HEK293 (cell line): ENCODE measurements at regions not wholly inside any gene's neighbourhood (a gene's known extent, or its start where the extent isn't known, plus 50 kb on each side); places are given as distances from the start of the nearest gene placed in this dataset.

Experiments used
- CTCF ChIA-PET: fragments of 350-600 bp; formaldehyde crosslinking; extraction: SDS; loops from one replicate; lab custom pipeline; 2021; ENCODE audit warnings: antibody characterized with exemption; lab: Yijun Ruan, JAX
- POLR2A ChIA-PET: fragments of 300-600 bp; formaldehyde crosslinking; extraction: SDS; loops from one replicate; lab custom pipeline; 2020; ENCODE audit warnings: antibody characterized with exemption, inconsistent platforms; lab: Yijun Ruan, JAX
- H3K27ac ChIP-seq: fragments of 200-500 bp; sonication (Bioruptor generic); 2 replicates; pipeline ENCODE4 v1.5.1; 2014; ENCODE audit warnings: low read depth, low read length, control low read depth, inconsistent platforms; ENCODE audit errors: extremely low read depth
- H3K36me3 ChIP-seq, 2 experiments: fragments of 200-500 bp in 1 of 2; sonication (Bioruptor generic) in 1 of 2; 1 replicate in 1 of 2; 2 replicates in 1 of 2; pipeline ENCODE4 v1.5.1; 2014 to 2017; ENCODE audit warnings: inconsistent platforms in 2 of 2, low read length in 2 of 2; ENCODE audit not compliant: control insufficient read depth in 2 of 2, insufficient read depth in 1 of 2
- H3K4me1 ChIP-seq: fragments of 200-500 bp; sonication (Bioruptor generic); 2 replicates; pipeline ENCODE4 v1.5.1; 2014; ENCODE audit warnings: mild to moderate bottlenecking, low read length, inconsistent platforms; ENCODE audit not compliant: control insufficient read depth, insufficient read depth
- H3K4me3 ChIP-seq: 2 replicates; pipeline ENCODE4 v1.5.1; 2011; ENCODE audit warnings: low read depth, mild to moderate bottlenecking, control low read depth, low read length, moderate library complexity
- H3K9me3 ChIP-seq: fragments of 200-500 bp; sonication (Bioruptor generic); 2 replicates; pipeline ENCODE4 v1.5.1; 2014; ENCODE audit warnings: low read depth, low read length, inconsistent platforms; ENCODE audit not compliant: control insufficient read depth, insufficient read depth
- EGR2 ChIP-seq: fragments of 450-650 bp; formaldehyde crosslinking; IDR thresholded peaks from 2 replicates; pipeline ENCODE4 v1.5.1; 2016; ENCODE audit warnings: low read depth, missing biosample characterization, missing genetic modification characterization
- GLI4 ChIP-seq: fragments of 450-650 bp; formaldehyde crosslinking; IDR thresholded peaks from 2 replicates; pipeline ENCODE4 v1.5.1; 2016; ENCODE audit warnings: missing biosample characterization, missing genetic modification characterization
- SCRT2 ChIP-seq: fragments of 450-650 bp; formaldehyde crosslinking; IDR thresholded peaks from 2 replicates; pipeline ENCODE4 v1.5.1; 2016; ENCODE audit warnings: missing biosample characterization, missing genetic modification characterization
- SP2 ChIP-seq: fragments of 450-650 bp; formaldehyde crosslinking; IDR thresholded peaks from 2 replicates; pipeline ENCODE4 v1.5.1; 2016; ENCODE audit warnings: missing biosample characterization, missing genetic modification characterization
- ZFHX2 ChIP-seq: fragments of 450-650 bp; formaldehyde crosslinking; conservative IDR thresholded peaks from 2 replicates; pipeline ENCODE4 v1.5.1; 2016; ENCODE audit warnings: missing biosample characterization, missing genetic modification characterization
- ZNF121 ChIP-seq: fragments of 450-650 bp; formaldehyde crosslinking; IDR thresholded peaks from 2 replicates; pipeline ENCODE4 v1.5.1; 2016; ENCODE audit warnings: missing biosample characterization, missing genetic modification characterization
- ZNF175 ChIP-seq: fragments of 450-650 bp; formaldehyde crosslinking; IDR thresholded peaks from 2 replicates; pipeline ENCODE4 v1.5.1; 2016; ENCODE audit warnings: missing biosample characterization, missing genetic modification characterization
- ZNF211 ChIP-seq: fragments of 450-650 bp; formaldehyde crosslinking; IDR thresholded peaks from 2 replicates; pipeline ENCODE4 v1.5.1; 2016; ENCODE audit warnings: low read depth, missing biosample characterization, missing genetic modification characterization
- ZNF221 ChIP-seq: fragments of 450-650 bp; formaldehyde crosslinking; IDR thresholded peaks from 2 replicates; pipeline ENCODE4 v1.5.1; 2017; ENCODE audit warnings: missing biosample characterization, missing genetic modification characterization, borderline replicate concordance
- ZNF239 ChIP-seq: fragments of 450-650 bp; formaldehyde crosslinking; IDR thresholded peaks from 2 replicates; pipeline ENCODE4 v1.5.1; 2016; ENCODE audit warnings: missing biosample characterization, missing genetic modification characterization
- ZNF394 ChIP-seq: fragments of 450-650 bp; formaldehyde crosslinking; IDR thresholded peaks from 2 replicates; pipeline ENCODE4 v1.5.1; 2016; ENCODE audit warnings: missing biosample characterization, missing genetic modification characterization, mild to moderate bottlenecking, moderate library complexity, borderline replicate concordance
- ZNF404 ChIP-seq: fragments of 450-650 bp; formaldehyde crosslinking; IDR thresholded peaks from 2 replicates; pipeline ENCODE4 v1.5.1; 2017; ENCODE audit warnings: missing biosample characterization, missing genetic modification characterization
- ZNF433 ChIP-seq: fragments of 450-650 bp; formaldehyde crosslinking; IDR thresholded peaks from 2 replicates; pipeline ENCODE4 v1.5.1; 2016; ENCODE audit warnings: missing biosample characterization, missing genetic modification characterization, low read depth
- ZNF529 ChIP-seq: fragments of 450-650 bp; formaldehyde crosslinking; IDR thresholded peaks from 2 replicates; pipeline ENCODE4 v1.5.1; 2017; ENCODE audit warnings: missing genetic modification characterization, missing biosample characterization; ENCODE audit not compliant: insufficient replicate concordance
- ZNF596 ChIP-seq: fragments of 450-650 bp; IDR thresholded peaks from 2 replicates; pipeline ENCODE4 v1.5.0; 2018; ENCODE audit warnings: missing biosample characterization, mild to moderate bottlenecking, missing genetic modification characterization, moderate library complexity
- ZNF701 ChIP-seq: fragments of 450-650 bp; formaldehyde crosslinking; IDR thresholded peaks from 2 replicates; pipeline ENCODE4 v1.5.1; 2016; ENCODE audit warnings: missing biosample characterization, missing genetic modification characterization
- ZNF747 ChIP-seq: fragments of 450-650 bp; formaldehyde crosslinking; IDR thresholded peaks from 2 replicates; pipeline ENCODE4 v1.5.1; 2016; ENCODE audit warnings: missing biosample characterization, missing genetic modification characterization
- TF ChIP-seq, protein P1 (sequence below): fragments of 450-650 bp; IDR thresholded peaks from 2 replicates; pipeline ENCODE4 v1.5.1; 2018; ENCODE audit warnings: missing biosample characterization, mild to moderate bottlenecking, missing genetic modification characterization
- TF ChIP-seq, protein P2 (sequence below): fragments of 450-650 bp; formaldehyde crosslinking; IDR thresholded peaks from 2 replicates; pipeline ENCODE4 v1.5.1; 2016; ENCODE audit warnings: missing biosample characterization, missing genetic modification characterization
- TF ChIP-seq, protein P3 (sequence below): fragments of 450-650 bp; formaldehyde crosslinking; IDR thresholded peaks from 2 replicates; pipeline ENCODE4 v1.5.1; 2016; ENCODE audit warnings: missing biosample characterization, missing genetic modification characterization
- TF ChIP-seq, protein P4 (sequence below): fragments of 450-650 bp; formaldehyde crosslinking; IDR thresholded peaks from 2 replicates; pipeline ENCODE4 v1.5.1; 2017; ENCODE audit warnings: missing biosample characterization, mild to moderate bottlenecking, missing genetic modification characterization, moderate library complexity

DNA sequence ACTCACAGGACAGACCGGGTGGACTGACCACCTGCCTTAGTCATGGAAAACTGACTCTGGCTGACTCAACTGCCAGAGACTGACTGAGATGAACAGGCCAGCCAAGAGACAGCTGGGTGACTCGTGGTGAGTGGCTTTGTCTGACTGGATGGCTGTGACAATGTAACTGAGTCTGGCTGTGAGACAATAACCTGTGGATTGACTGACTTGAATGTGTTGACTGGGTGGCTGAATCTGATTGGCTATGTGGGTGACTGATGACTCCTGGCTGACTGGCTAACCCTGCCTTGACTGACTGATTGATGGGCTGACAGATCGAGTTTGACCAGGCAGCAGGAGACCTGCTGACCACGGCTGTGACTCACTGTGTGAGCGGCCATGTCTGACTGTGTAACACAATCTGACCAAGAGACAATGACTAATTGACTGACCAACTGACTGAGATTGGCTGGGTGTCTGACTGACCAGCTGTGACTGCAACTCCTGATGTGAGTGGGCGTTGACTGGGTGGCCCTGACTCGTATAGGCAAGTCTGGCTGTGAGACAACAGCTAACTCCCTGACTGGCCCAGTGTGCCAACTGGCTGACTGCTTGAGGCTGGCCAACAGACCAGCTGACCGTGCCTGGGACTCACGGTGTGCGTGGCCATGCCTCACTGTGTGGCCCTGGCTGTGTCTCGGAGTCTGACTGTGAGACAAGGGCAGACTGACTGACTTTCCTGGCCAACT lies 509.1 kb downstream of the SHQ1 start (continued):
- TF ChIP-seq SCRT2 (tag by site-specific recombination) (peak; percentile 80), SP2 (tag by site-specific recombination) (peak; percentile 46)
- TF ChIP-seq, all 188 proteins: peak for 6

DNA sequence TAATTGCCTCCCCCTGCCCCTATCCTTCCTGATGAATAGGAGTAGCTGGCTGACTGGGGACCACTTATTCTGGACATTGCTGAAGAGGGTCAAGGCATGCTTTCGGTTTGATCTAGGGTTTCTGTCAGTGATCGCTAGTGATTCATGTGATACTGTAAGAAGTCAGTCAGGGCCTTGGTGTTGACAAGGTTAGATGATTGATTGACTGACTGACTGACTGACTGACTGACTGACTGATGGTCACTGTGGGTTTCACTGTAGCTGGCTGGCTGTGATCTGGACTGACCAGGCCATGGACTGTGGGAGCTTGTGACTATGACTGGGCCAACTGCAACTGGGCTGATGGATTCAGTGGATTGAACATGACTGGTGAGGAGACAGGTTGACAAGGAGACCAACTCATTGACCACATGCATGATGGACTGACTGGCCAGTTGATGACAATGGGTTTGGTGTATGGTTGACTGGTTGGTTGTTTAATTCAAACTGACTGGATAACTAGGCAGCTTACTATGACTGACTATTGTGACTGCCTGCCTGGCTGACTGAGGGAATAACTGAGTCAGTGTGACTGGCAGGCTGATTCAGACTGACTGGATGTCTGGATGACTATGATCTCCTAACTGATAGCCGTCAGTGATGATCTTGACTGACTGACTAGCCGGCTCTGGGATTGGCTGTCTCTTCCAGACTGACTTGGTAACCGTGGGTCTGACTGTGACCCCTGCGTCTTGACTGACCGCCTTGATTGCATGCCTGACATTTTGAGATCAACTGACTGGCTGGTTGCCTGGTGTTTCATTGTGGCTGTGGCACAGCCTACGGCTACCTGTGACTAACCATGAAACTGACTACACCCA lies 509.9 kb downstream of the SHQ1 start:
- TF ChIP-seq ZNF221 (tag by site-specific recombination) (no peak), ZNF175 (no peak), ZNF394 (tag by site-specific recombination) (0 out of 2 replicates have a peak, but pooled peaks have one; percentile 28), ZNF404 (no peak)
- TF ChIP-seq, protein P1, sequence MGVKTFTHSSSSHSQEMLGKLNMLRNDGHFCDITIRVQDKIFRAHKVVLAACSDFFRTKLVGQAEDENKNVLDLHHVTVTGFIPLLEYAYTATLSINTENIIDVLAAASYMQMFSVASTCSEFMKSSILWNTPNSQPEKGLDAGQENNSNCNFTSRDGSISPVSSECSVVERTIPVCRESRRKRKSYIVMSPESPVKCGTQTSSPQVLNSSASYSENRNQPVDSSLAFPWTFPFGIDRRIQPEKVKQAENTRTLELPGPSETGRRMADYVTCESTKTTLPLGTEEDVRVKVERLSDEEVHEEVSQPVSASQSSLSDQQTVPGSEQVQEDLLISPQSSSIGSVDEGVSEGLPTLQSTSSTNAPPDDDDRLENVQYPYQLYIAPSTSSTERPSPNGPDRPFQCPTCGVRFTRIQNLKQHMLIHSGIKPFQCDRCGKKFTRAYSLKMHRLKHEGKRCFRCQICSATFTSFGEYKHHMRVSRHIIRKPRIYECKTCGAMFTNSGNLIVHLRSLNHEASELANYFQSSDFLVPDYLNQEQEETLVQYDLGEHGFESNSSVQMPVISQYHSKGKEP (tag by site-specific recombination), result no peak
- no peaks in the 10 kb centered on the region for H3K36me3 ChIP-seq
- no peaks in the 10 kb centered on the region for H3K4me1 ChIP-seq
- no peak overlapping the region for H3K27ac ChIP-seq
- CTCF ChIA-PET, result no interaction called here
- no peaks in the 10 kb centered on the region for H3K9me3 ChIP-seq
- POLR2A ChIA-PET, result interaction anchor here (0.6 kb wide), 1 partner anchor 78 kb away, joined by 4 read pairs; no protein-coding TSS in a partner anchor
- no peak overlapping the region for H3K4me3 ChIP-seq

DNA sequence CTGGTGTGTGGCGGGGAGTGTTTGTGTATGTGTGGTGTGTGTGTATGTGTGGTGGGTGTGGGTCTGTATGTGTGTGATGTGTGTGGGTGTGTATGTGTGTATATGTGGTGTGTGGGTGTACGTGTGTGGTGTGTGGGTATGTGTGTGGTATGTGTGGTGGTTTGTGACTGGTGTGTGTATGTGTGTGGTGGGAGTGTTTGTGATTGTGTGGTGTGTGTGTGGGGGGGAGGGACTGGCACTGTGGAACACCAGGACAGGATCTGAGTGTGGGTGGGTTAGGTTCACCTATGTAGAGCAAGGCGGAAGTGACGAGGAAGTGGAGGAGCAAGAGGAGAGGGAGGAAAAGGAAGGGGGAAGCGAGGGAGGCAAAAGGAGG lies 510.8 kb downstream of the SHQ1 start:
- Histone ChIP-seq H3K4me3 (no peak overlapping the region), H3K36me3 (no peaks in the 10 kb centered on the region), H3K9me3 (no peaks in the 10 kb centered on the region), H3K27ac (no peak overlapping the region), H3K4me1 (no peaks in the 10 kb centered on the region)
- ChIA-PET CTCF (interaction anchor here (0.6 kb wide), 1 partner anchor 8 kb away, joined by 4 read pairs; no protein-coding TSS in a partner anchor), POLR2A (no interaction called here)
- TF ChIP-seq ZNF121 (tag by site-specific recombination), result no peak
- TF ChIP-seq, protein P2, sequence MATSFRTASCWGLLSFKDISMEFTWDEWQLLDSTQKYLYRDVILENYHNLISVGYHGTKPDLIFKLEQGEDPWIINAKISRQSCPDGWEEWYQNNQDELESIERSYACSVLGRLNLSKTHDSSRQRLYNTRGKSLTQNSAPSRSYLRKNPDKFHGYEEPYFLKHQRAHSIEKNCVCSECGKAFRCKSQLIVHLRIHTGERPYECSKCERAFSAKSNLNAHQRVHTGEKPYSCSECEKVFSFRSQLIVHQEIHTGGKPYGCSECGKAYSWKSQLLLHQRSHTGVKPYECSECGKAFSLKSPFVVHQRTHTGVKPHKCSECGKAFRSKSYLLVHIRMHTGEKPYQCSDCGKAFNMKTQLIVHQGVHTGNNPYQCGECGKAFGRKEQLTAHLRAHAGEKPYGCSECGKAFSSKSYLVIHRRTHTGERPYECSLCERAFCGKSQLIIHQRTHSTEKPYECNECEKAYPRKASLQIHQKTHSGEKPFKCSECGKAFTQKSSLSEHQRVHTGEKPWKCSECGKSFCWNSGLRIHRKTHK (tag by site-specific recombination), result no peak
- peak; percentile 82; the same call in 1 of the 2 replicates for TF ChIP-seq EGR2 (tag by site-specific recombination)
- TF ChIP-seq ZNF596 (tag by site-specific recombination), result no peak
- TF ChIP-seq ZNF747, result no peak
- TF ChIP-seq ZFHX2 (tag by site-specific recombination), result peak; percentile 88

DNA sequence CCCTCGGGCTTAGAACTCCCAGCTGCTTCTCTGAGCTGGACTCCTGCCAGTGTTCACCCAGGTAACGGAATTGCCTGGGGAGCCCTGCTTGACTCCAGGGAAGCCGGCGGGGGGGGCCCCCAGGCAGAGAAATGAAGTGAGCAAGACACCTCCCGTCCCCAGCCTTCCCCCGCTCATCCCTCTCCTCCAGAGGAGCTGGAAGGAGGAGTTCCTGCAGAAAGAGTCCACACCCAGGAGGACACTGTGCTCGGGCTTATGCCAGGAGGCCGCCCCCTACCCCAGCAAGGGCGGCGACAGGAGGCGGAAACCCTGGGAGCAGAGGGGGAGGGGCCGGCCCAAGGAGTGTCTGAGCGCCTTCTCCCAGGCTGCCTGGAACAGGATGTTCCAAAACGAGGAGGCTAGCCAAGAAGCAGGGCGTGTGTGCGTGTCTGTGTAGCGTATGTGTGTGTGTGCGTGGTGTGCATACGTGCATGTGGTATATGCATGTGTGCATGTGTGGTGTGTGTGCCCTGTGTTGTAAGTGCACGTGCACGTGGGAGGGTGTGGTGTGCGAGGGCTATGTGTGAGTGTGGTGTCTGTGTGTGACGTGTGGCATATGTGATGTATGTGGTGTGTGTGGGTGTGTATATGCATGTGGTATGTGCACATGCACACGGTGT lies 511.3 kb downstream of the SHQ1 start:
- Histone ChIP-seq H3K4me3 (no peak overlapping the region), H3K36me3 (no peaks in the 10 kb centered on the region), H3K9me3 (no peaks in the 10 kb centered on the region), H3K27ac (no peak overlapping the region), H3K4me1 (no peaks in the 10 kb centered on the region)
- POLR2A ChIA-PET, result no interaction called here
- CTCF ChIA-PET, result interaction anchor here (0.5 to 0.9 kb wide), 3 partner anchors 8 to 55 kb away, joined by 3 to 4 read pairs (median 4); no protein-coding TSS in a partner anchor
- TF ChIP-seq ZNF211 (tag by site-specific recombination), result no peak
- no peak for TF ChIP-seq ZNF433 (tag by site-specific recombination)
- TF ChIP-seq, protein P3, sequence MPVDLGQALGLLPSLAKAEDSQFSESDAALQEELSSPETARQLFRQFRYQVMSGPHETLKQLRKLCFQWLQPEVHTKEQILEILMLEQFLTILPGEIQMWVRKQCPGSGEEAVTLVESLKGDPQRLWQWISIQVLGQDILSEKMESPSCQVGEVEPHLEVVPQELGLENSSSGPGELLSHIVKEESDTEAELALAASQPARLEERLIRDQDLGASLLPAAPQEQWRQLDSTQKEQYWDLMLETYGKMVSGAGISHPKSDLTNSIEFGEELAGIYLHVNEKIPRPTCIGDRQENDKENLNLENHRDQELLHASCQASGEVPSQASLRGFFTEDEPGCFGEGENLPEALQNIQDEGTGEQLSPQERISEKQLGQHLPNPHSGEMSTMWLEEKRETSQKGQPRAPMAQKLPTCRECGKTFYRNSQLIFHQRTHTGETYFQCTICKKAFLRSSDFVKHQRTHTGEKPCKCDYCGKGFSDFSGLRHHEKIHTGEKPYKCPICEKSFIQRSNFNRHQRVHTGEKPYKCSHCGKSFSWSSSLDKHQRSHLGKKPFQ (tag by site-specific recombination), result peak; percentile 90
- TF ChIP-seq ZNF239 (tag by site-specific recombination), result no peak
- TF ChIP-seq, protein P4, sequence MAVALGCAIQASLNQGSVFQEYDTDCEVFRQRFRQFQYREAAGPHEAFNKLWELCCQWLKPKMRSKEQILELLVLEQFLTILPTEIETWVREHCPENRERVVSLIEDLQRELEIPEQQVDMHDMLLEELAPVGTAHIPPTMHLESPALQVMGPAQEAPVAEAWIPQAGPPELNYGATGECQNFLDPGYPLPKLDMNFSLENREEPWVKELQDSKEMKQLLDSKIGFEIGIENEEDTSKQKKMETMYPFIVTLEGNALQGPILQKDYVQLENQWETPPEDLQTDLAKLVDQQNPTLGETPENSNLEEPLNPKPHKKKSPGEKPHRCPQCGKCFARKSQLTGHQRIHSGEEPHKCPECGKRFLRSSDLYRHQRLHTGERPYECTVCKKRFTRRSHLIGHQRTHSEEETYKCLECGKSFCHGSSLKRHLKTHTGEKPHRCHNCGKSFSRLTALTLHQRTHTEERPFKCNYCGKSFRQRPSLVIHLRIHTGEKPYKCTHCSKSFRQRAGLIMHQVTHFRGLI, result no peak
- TF ChIP-seq ZNF701, result no peak
- no peak for TF ChIP-seq ZNF529 (tag by site-specific recombination)
- no peak for TF ChIP-seq GLI4 (tag by site-specific recombination)
